Glomerular visceral epithelial cell (primary cell): ENCODE measurements at regions not wholly inside any gene's neighbourhood (a gene's known extent, or its start where the extent isn't known, plus 50 kb on each side); places are given as distances from the start of the nearest gene placed in this dataset.
A peak's percentile ranks its signal among the peaks of the same experiment; 100 is the strongest.

ENCODE experiments used
- DNase-seq: peaks from one replicate; pipeline ENCODE4 v3.0.0-alpha.2; 2016; ENCODE audit errors: extremely low spot score

- DNase-seq = peak; percentile 57
These were observed 110.9 kb downstream of the HFE start for GRCh38 chr6:26197933-26198721.

- DNase-seq = no peak
These were observed 111.5 kb downstream of the HFE start for GRCh38 chr6:26198722-26199056.

- peak; percentile 93 for DNase-seq
These were observed 112.0 kb downstream of the HFE start for GRCh38 chr6:26199057-26199772.

- DNase-seq = no peak
These were observed 112.8 kb downstream of the HFE start for GRCh38 chr6:26199773-26200764.

GRCh38 chr6:26200918-26201721 lies 113.9 kb downstream of the HFE start:
- DNase-seq = no peak

GRCh38 chr6:26202201-26202611 lies 115.0 kb downstream of the HFE start:
- no peak for DNase-seq

- no peak for DNase-seq
These were observed 115.8 kb downstream of the HFE start for GRCh38 chr6:26202811-26203583.

GRCh38 chr6:26204332-26205160 lies 117.3 kb downstream of the HFE start:
- DNase-seq = peak; percentile 98

GRCh38 chr6:26205161-26205624 lies 118.0 kb downstream of the HFE start:
- DNase-seq = peak; percentile 89

- peak; percentile 87 for DNase-seq
These were observed 118.7 kb downstream of the HFE start for GRCh38 chr6:26205625-26206574.

GRCh38 chr6:26206868-26207801 lies 119.9 kb downstream of the HFE start:
- DNase-seq = no peak

GRCh38 chr6:26211963-26212362 lies 124.7 kb downstream of the HFE start:
- no peak for DNase-seq

- no peak for DNase-seq
These were observed 126.3 kb downstream of the HFE start for GRCh38 chr6:26213334-26214075.

- no peak for DNase-seq
These were observed 127.8 kb downstream of the HFE start for GRCh38 chr6:26214803-26215584.

- peak; percentile 52 for DNase-seq
These were observed 128.5 kb downstream of the HFE start for GRCh38 chr6:26215585-26216358.
